DOHH2 (cell line): ENCODE measurements at regions not wholly inside any gene's neighbourhood (a gene's known extent, or its start where the extent isn't known, plus 50 kb on each side); places are given as distances from the start of the nearest gene placed in this dataset.

Source experiments
- CTCF ChIP-seq: fragments of 200-600 bp; sonication (generic); IDR thresholded peaks from one replicate; pipeline ENCODE4 v1.5.1; 2014; ENCODE audit warnings: antibody characterized with exemption, mild to moderate bottlenecking, low read depth, low read length; ENCODE audit not compliant: poor library complexity, severe bottlenecking
- EZH2phosphoT487 ChIP-seq: fragments of 200-600 bp; sonication (generic); IDR thresholded peaks from 2 replicates; pipeline ENCODE4 v1.6.1; 2017; ENCODE audit warnings: borderline replicate concordance, mild to moderate bottlenecking, antibody characterized with exemption, low read length, moderate library complexity, mixed read lengths

- TF ChIP-seq CTCF: no peak
- no peak for TF ChIP-seq EZH2phosphoT487
These were observed 468.1 kb downstream of the PMP22 start for GRCh38 chr17:14797021-14797420.
